ENCODE measurements at regions not wholly inside any gene's neighbourhood (a gene's known extent, or its start where the extent isn't known, plus 50 kb on each side); places are given as distances from the start of the nearest gene placed in this dataset.

DNA sequence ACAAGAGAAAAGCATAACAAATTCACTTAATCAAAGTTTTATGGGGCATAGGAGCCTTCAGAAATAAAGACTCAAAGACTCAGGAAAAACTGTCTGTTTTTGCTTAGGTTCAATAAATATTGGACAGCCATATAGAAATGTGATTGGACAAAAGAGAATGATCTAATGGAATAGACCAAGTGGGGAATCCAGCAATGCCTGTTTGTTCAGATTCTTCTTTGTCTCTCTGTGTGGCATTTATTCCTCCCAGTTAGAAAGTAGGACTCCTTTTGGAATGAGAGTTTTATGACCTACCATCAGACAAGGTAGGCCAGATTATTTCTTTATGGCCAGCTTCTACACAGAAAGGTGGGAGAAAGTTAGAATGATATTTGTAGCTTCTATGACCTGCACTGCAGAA lies 1460.1 kb downstream of the OTOL1 start:
- Histone ChIP-seq H3K4me1 (ENCODE audit: insufficient read depth, low read length, poor library complexity, severe bottlenecking) (no peaks in the 10 kb centered on the region), H3K36me3 (ENCODE audit: insufficient read depth, low read length, poor library complexity, severe bottlenecking) (no peaks in the 10 kb centered on the region), H3K4me3 (ENCODE audit: low read depth, low read length, poor library complexity, severe bottlenecking) (no peak overlapping the region), H3K9me3 (ENCODE audit: low read depth, low read length, poor library complexity, severe bottlenecking) (no peaks in the 10 kb centered on the region), H3K27me3 (replicated peaks; ENCODE audit: insufficient read depth, low read depth, low read length, poor library complexity) (no peaks in the 10 kb centered on the region), H3K27ac (ENCODE audit: low read depth, low read length, poor library complexity, severe bottlenecking) (no peak overlapping the region)
- DNase-seq (ENCODE audit: low spot score): no peak
- ChIA-PET POLR2A (ENCODE audit: low non-redundant PET) (no interaction called here), CTCF (no interaction called here)
- intact Hi-C loops (cut with micrococcal nuclease; ENCODE audit: unreplicated experiment): no loop called here
- TF ChIP-seq EZH2 (IDR thresholded peaks at IDR 0.05; ENCODE audit: borderline replicate concordance, low read depth, low read length, poor library complexity, severe bottlenecking): no peak
- TF ChIP-seq, protein P1, sequence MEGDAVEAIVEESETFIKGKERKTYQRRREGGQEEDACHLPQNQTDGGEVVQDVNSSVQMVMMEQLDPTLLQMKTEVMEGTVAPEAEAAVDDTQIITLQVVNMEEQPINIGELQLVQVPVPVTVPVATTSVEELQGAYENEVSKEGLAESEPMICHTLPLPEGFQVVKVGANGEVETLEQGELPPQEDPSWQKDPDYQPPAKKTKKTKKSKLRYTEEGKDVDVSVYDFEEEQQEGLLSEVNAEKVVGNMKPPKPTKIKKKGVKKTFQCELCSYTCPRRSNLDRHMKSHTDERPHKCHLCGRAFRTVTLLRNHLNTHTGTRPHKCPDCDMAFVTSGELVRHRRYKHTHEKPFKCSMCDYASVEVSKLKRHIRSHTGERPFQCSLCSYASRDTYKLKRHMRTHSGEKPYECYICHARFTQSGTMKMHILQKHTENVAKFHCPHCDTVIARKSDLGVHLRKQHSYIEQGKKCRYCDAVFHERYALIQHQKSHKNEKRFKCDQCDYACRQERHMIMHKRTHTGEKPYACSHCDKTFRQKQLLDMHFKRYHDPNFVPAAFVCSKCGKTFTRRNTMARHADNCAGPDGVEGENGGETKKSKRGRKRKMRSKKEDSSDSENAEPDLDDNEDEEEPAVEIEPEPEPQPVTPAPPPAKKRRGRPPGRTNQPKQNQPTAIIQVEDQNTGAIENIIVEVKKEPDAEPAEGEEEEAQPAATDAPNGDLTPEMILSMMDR (conservative IDR thresholded peaks at IDR 0.05; ENCODE audit: low read depth, low read length): no peak
- no TSS peak for BruUV-seq (replicated peaks)

DNA sequence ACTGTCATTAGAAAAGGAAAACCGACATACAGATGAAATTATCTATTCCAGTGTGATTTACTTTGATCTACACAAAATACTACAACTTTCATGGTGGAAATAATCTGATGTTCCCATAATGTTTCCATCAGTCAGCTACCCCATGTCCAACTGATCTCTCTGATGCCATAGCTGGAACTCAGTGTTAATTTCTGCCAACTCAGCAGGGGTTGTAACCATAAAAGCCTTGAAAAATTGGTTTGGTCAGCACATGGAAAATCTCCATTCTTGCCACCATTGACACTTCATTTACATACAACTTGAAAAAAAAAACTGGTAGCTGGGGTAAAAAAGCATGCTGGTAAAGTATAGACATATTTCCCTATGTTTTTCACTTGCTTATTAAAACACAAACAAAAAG lies 1463.7 kb downstream of the OTOL1 start:
- intact Hi-C loops (cut with micrococcal nuclease; ENCODE audit: unreplicated experiment): no loop called here
- H3K36me3 ChIP-seq (ENCODE audit: insufficient read depth, low read length, poor library complexity, severe bottlenecking): no peaks in the 10 kb centered on the region
- CTCF ChIA-PET: no interaction called here
- TF ChIP-seq, protein P1 (conservative IDR thresholded peaks at IDR 0.05; ENCODE audit: low read depth, low read length): no peak
- no peak for TF ChIP-seq EZH2 (IDR thresholded peaks at IDR 0.05; ENCODE audit: borderline replicate concordance, low read depth, low read length, poor library complexity, severe bottlenecking)
- H3K27ac ChIP-seq (ENCODE audit: low read depth, low read length, poor library complexity, severe bottlenecking): no peak overlapping the region
- no TSS peak for BruUV-seq (replicated peaks)
- POLR2A ChIA-PET (ENCODE audit: low non-redundant PET): no interaction called here
- H3K27me3 ChIP-seq (replicated peaks; ENCODE audit: insufficient read depth, low read depth, low read length, poor library complexity): no peaks in the 10 kb centered on the region
- no peaks in the 10 kb centered on the region for H3K9me3 ChIP-seq (ENCODE audit: low read depth, low read length, poor library complexity, severe bottlenecking)
- H3K4me1 ChIP-seq (ENCODE audit: insufficient read depth, low read length, poor library complexity, severe bottlenecking): no peaks in the 10 kb centered on the region
- H3K4me3 ChIP-seq (ENCODE audit: low read depth, low read length, poor library complexity, severe bottlenecking): no peak overlapping the region
- DNase-seq (ENCODE audit: low spot score): no peak

DNA sequence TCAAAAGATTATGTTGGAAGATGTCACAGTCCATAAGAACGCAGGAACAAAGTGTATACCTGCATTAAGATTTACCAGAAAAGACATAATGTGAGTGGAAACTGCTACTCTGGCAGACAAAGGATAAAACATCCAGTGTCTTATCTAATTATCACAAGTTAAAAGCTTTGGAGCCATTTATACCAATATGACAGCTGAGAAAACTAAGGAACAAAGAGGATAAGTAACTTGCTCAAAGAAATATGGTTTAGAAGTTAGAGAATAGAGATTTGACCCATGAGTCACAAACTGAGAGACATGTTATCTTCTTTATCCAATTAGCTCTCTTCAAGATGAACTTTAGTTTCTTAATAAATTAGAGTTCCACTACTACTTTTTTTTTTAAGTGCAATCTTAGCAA lies 1473.7 kb downstream of the OTOL1 start:
- H3K9me3 ChIP-seq (ENCODE audit: low read depth, low read length, poor library complexity, severe bottlenecking): no peaks in the 10 kb centered on the region
- BruUV-seq (replicated peaks): no TSS peak
- TF ChIP-seq, protein P1 (conservative IDR thresholded peaks at IDR 0.05; ENCODE audit: low read depth, low read length): no peak
- no peak for TF ChIP-seq EZH2 (IDR thresholded peaks at IDR 0.05; ENCODE audit: borderline replicate concordance, low read depth, low read length, poor library complexity, severe bottlenecking)
- no peaks in the 10 kb centered on the region for H3K36me3 ChIP-seq (ENCODE audit: insufficient read depth, low read length, poor library complexity, severe bottlenecking)
- no peaks in the 10 kb centered on the region for H3K27me3 ChIP-seq (replicated peaks; ENCODE audit: insufficient read depth, low read depth, low read length, poor library complexity)
- no peaks in the 10 kb centered on the region for H3K4me1 ChIP-seq (ENCODE audit: insufficient read depth, low read length, poor library complexity, severe bottlenecking)
- H3K4me3 ChIP-seq (ENCODE audit: low read depth, low read length, poor library complexity, severe bottlenecking): no peak overlapping the region
- intact Hi-C loops (cut with micrococcal nuclease; ENCODE audit: unreplicated experiment): no loop called here
- H3K27ac ChIP-seq (ENCODE audit: low read depth, low read length, poor library complexity, severe bottlenecking): no peak overlapping the region
- ChIA-PET POLR2A (ENCODE audit: low non-redundant PET) (no interaction called here), CTCF (no interaction called here)
- DNase-seq (ENCODE audit: low spot score): no peak

Data from A673 (cell line).